H1 (cell line): ENCODE measurements at regions not wholly inside any gene's neighbourhood (a gene's known extent, or its start where the extent isn't known, plus 50 kb on each side); places are given as distances from the start of the nearest gene placed in this dataset.

ENCODE experiments used
- CTCF ChIA-PET: fragments of 300-600 bp; sonication (Branson Sonifier 250); formaldehyde crosslinking; loops from one replicate; lab custom pipeline; 2021; ENCODE audit not compliant: partially characterized antibody; lab: Charles Lee
- POLR2A ChIA-PET: fragments of 300-600 bp; sonication (Branson Sonifier 250); formaldehyde crosslinking; loops from one replicate; lab custom pipeline; 2021; ENCODE audit warnings: inconsistent platforms; ENCODE audit not compliant: partially characterized antibody; lab: Charles Lee
- DNase-seq, 2 experiments: peaks; one replicate each; pipeline versions ENCODE4 v3.0.0 to v3.0.0-alpha.2; 2010 to 2022; ENCODE audit warnings: low spot score in 2 of 2, low read depth in 1 of 2, mixed read lengths in 1 of 2
- FAIRE-seq: peaks from 2 replicates; lab custom pipeline; 2011; peaks lifted over from hg19 to GRCh38; lab: Jason Lieb, UNC
- H2AFZ ChIP-seq: 2 replicates; pipeline ENCODE4 v1.8.1; 2012; ENCODE audit warnings: low read length, inconsistent platforms
- H2AK5ac ChIP-seq: 2 replicates; pipeline ENCODE4 v1.6.1; 2013; ENCODE audit warnings: low read depth, low read length
- H2BK120ac ChIP-seq: replicated peaks from 2 replicates; pipeline ENCODE3; 2013; ENCODE audit warnings: low read depth, low read length, inconsistent platforms
- H2BK12ac ChIP-seq: 2 replicates; pipeline ENCODE4 v1.6.1; 2013; ENCODE audit warnings: low read depth, low read length
- H2BK15ac ChIP-seq: 2 replicates; pipeline ENCODE4 v1.6.1; 2013; ENCODE audit warnings: low read length
- H2BK20ac ChIP-seq: 2 replicates; pipeline ENCODE4 v1.6.1; 2013; ENCODE audit warnings: low read length
- H2BK5ac ChIP-seq: 2 replicates; pipeline ENCODE4 v1.6.1; 2013; ENCODE audit warnings: low read depth, low read length
- H3K14ac ChIP-seq: 2 replicates; pipeline ENCODE4 v1.6.1; 2013; ENCODE audit warnings: inconsistent platforms; ENCODE audit not compliant: insufficient read length
- H3K18ac ChIP-seq: 2 replicates; pipeline ENCODE4 v1.6.1; 2013; ENCODE audit warnings: low read length; ENCODE audit errors: extremely low read depth
- H3K23ac ChIP-seq: 2 replicates; pipeline ENCODE4 v1.6.1; 2013; ENCODE audit warnings: inconsistent platforms; ENCODE audit not compliant: insufficient read length
- H3K23me2 ChIP-seq: 2 replicates; pipeline ENCODE4 v1.6.1; 2013; ENCODE audit warnings: low read depth, low read length
- H3K27ac ChIP-seq: 2 replicates; pipeline ENCODE4 v1.6.1; 2011; ENCODE audit warnings: low read depth, low read length, inconsistent platforms
- H3K27me3 ChIP-seq, 4 experiments: replicated peaks in 1 of 4; 1 replicate in 1 of 4; 2 replicates in 3 of 4; pipeline versions ENCODE4 v1.6.1 to v1.8.1; 2011 to 2013; ENCODE audit warnings: low read length in 3 of 4, mild to moderate bottlenecking in 3 of 4, inconsistent platforms in 2 of 4, mixed read lengths in 2 of 4, moderate library complexity in 1 of 4; ENCODE audit not compliant: control insufficient read depth in 3 of 4, insufficient read depth in 3 of 4; ENCODE audit errors: extremely low read depth in 1 of 4
- H3K36me3 ChIP-seq, 4 experiments: 2 replicates each; pipeline versions ENCODE4 v1.6.1 to v1.8.1; 2011 to 2013; ENCODE audit warnings: mild to moderate bottlenecking in 4 of 4, low read length in 3 of 4, moderate library complexity in 2 of 4, control low read depth in 1 of 4, inconsistent platforms in 1 of 4; ENCODE audit not compliant: insufficient read depth in 4 of 4, control insufficient read depth in 2 of 4
- H3K4ac ChIP-seq: replicated peaks from 2 replicates; pipeline ENCODE3; 2013; ENCODE audit warnings: low read length, low read depth, mixed read lengths, inconsistent platforms; ENCODE audit not compliant: insufficient read length
- H3K4me1 ChIP-seq, 4 experiments: replicated peaks in 1 of 4; 1 replicate in 1 of 4; 2 replicates in 3 of 4; pipeline versions ENCODE4 v1.6.1 to v1.8.1; 2011 to 2013; ENCODE audit warnings: low read length in 3 of 4, inconsistent platforms in 2 of 4, mixed read lengths in 1 of 4; ENCODE audit not compliant: insufficient read depth in 4 of 4, control insufficient read depth in 3 of 4
- H3K4me2 ChIP-seq, 2 experiments: 2 replicates each; pipeline versions ENCODE4 v1.6.1 to v1.8.1; 2011 to 2013; ENCODE audit warnings: low read depth in 2 of 2, low read length in 2 of 2, control low read depth in 1 of 2, inconsistent platforms in 1 of 2, mild to moderate bottlenecking in 1 of 2; ENCODE audit not compliant: insufficient read depth in 1 of 2
- H3K4me3 ChIP-seq, 4 experiments: fragments of 200-600, 300-600 bp in 1 of 4; sonication (generic), shearing (Covaris generic), sonication (Bioruptor Twin) in 1 of 4; 2 replicates each; pipeline versions ENCODE4 v1.5.1 to v1.8.1; 2011 to 2016; ENCODE audit warnings: low read length in 4 of 4, low read depth in 3 of 4, control low read depth in 2 of 4, inconsistent platforms in 2 of 4, mild to moderate bottlenecking in 2 of 4, mixed read lengths in 1 of 4, moderate library complexity in 1 of 4; ENCODE audit not compliant: insufficient read depth in 2 of 4; ENCODE audit errors: extremely low read depth in 1 of 4
- H3K56ac ChIP-seq: replicated peaks from 2 replicates; pipeline ENCODE3; 2013; ENCODE audit warnings: low read depth, mild to moderate bottlenecking, mixed read lengths, low read length, inconsistent platforms; ENCODE audit not compliant: insufficient read length
- H3K79me1 ChIP-seq: 2 replicates; pipeline ENCODE4 v1.6.1; 2013; ENCODE audit warnings: low read depth, low read length, control low read depth
- H3K79me2 ChIP-seq, 2 experiments: 2 replicates each; pipeline versions ENCODE4 v1.6.1 to v1.8.1; 2012 to 2013; ENCODE audit warnings: low read length in 2 of 2, mild to moderate bottlenecking in 2 of 2, inconsistent platforms in 1 of 2; ENCODE audit not compliant: insufficient read depth in 2 of 2, control insufficient read depth in 1 of 2
- H3K9ac ChIP-seq, 4 experiments: replicated peaks in 1 of 4; 1 replicate in 1 of 4; 2 replicates in 3 of 4; pipeline versions ENCODE4 v1.6.1 to v1.8.1; 2011 to 2013; ENCODE audit warnings: low read depth in 3 of 4, low read length in 3 of 4, control low read depth in 2 of 4, mild to moderate bottlenecking in 2 of 4, moderate library complexity in 2 of 4, inconsistent platforms in 1 of 4; ENCODE audit errors: extremely low read depth in 1 of 4
- H3K9me3 ChIP-seq, 2 experiments: 2 replicates each; pipeline versions ENCODE4 v1.6.1 to v1.8.1; 2012 to 2013; ENCODE audit warnings: mild to moderate bottlenecking in 2 of 2, moderate library complexity in 2 of 2, control low read depth in 1 of 2, inconsistent platforms in 1 of 2, low read depth in 1 of 2, low read length in 1 of 2, mixed read lengths in 1 of 2; ENCODE audit not compliant: insufficient read depth in 2 of 2
- H4K20me1 ChIP-seq, 2 experiments: replicated peaks in 1 of 2; 2 replicates each; pipeline versions ENCODE3 to v1.8.1; 2011 to 2013; ENCODE audit warnings: inconsistent platforms in 2 of 2, low read length in 2 of 2, mild to moderate bottlenecking in 1 of 2; ENCODE audit not compliant: insufficient read depth in 2 of 2, control insufficient read depth in 1 of 2
- H4K5ac ChIP-seq: 2 replicates; pipeline ENCODE4 v1.6.1; 2013; ENCODE audit warnings: low read length, low read depth, mixed read lengths, inconsistent platforms; ENCODE audit not compliant: insufficient read length
- H4K8ac ChIP-seq: 2 replicates; pipeline ENCODE4 v1.8.0; 2013; ENCODE audit warnings: mild to moderate bottlenecking, moderate library complexity, low read length, inconsistent platforms; ENCODE audit not compliant: insufficient read depth; ENCODE audit errors: extremely low read depth
- H4K91ac ChIP-seq: replicated peaks from 2 replicates; pipeline ENCODE3; 2013; ENCODE audit warnings: low read length, mixed read lengths, inconsistent platforms; ENCODE audit not compliant: insufficient read length
- ASH2L ChIP-seq: fragments of 200-600, 300-600 bp; sonication (generic); IDR thresholded peaks from one replicate; pipeline ENCODE4 v1.7.1; 2017; ENCODE audit warnings: low read length
- CHD1 ChIP-seq: IDR thresholded peaks from 2 replicates; pipeline ENCODE4 v1.6.1; 2012; ENCODE audit warnings: low read depth, low read length, improper control_type of control experiment
- TAF7 ChIP-seq: optimal IDR thresholded peaks from 2 replicates; pipeline ENCODE3; 2011; ENCODE audit warnings: low read depth, mild to moderate bottlenecking, inconsistent platforms, low read length, moderate library complexity, borderline replicate concordance
- WGBS, 2 experiments: shearing (Covaris generic) in 1 of 2; methylation state at CpG; one replicate each; pipeline versions ENCODE4 v1.1.6 to v1.1.7; 2013 to 2015; ENCODE audit warnings: low lambda C conversion rate in 2 of 2, mixed read lengths in 2 of 2, inconsistent platforms in 1 of 2, low coverage in 1 of 2, missing lambda C conversion rate in 1 of 2; ENCODE audit not compliant: insufficient replicate concordance in 2 of 2, insufficient coverage in 1 of 2, insufficient read length in 1 of 2; ENCODE audit errors: extremely low coverage in 1 of 2, missing lambda C conversion rate in 1 of 2; 5-methylcytosine and 5-hydroxymethylcytosine counted together
- TF ChIP-seq, protein P1 (sequence below): IDR thresholded peaks from 2 replicates; pipeline ENCODE4 v1.6.1; 2012; ENCODE audit warnings: inconsistent platforms

DNA sequence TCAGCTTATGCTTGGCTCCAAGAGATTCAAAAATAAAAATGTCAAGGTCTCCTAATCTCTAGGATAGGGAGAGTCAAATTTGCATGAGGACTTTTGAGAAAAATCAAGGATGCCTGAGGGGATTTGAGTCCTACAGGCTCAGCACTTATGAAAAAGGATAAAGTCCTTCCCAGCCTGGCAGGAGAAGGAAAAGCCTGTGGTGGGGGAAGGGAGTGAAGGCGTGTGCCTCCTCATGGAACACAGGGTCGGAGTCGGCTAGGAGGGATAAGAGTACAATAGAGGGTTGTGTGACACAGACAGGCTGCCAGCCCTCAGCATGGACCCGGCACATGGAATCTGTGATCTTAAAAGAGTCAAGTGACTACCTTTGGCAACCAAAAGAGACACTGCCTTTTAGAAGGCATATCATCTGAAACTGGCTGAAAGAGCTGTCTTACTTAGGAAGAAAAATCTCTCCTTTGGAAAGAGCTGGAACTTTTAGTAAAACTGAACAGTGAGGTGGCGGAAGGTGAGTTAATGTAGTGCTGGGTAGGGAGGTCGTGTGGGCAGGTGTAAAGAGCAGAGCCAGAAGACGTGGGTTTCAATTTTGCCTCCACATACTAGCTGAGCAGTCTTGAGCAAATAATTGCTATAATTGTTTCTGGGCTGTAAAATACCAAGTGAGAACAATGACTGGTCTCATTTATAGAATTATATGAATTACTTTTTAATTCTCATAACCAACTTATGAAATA is 58.8 kb upstream of the RDX start:
- Histone ChIP-seq H3K4me2 (no peak overlapping the region), H3K23ac (no peak overlapping the region), H3K56ac (no peak overlapping the region), H4K91ac (peak overlapping the region; percentile 76), H3K4me1 (peaks cover 0 to 5% (median 0%) of the 10 kb centered on the region in 4 experiments; a peak in 1 of 7 replicates), H2AFZ (peak overlapping the region; percentile 34; the same call in 1 of the 2 replicates), H2BK120ac (no peak overlapping the region), H2BK12ac (0 out of 2 replicates have a peak overlapping the region, but pooled peaks have one; percentile 31), H3K36me3 (no peaks in the 10 kb centered on the region), H2BK20ac (0 out of 2 replicates have a peak overlapping the region, but pooled peaks have one; percentile 21), H3K79me2 (no peaks in the 10 kb centered on the region), H3K9ac (peak overlapping the region in 1 of 4 experiments; percentile 24; a peak in 1 of 7 replicates), H3K14ac (no peak overlapping the region), H3K4me3 (no peak overlapping the region), H3K9me3 (no peaks in the 10 kb centered on the region), H3K27me3 (no peaks in the 10 kb centered on the region), H4K8ac (no peak overlapping the region), H3K4ac (no peak overlapping the region), H4K5ac (no peak overlapping the region), H2AK5ac (no peak overlapping the region), H3K23me2 (no peaks in the 10 kb centered on the region), H3K27ac (no peak overlapping the region), H2BK15ac (0 out of 2 replicates have a peak overlapping the region, but pooled peaks have one; percentile 67), H3K18ac (no peak overlapping the region; the same call in 1 of the 2 replicates), H3K79me1 (no peaks in the 10 kb centered on the region), H4K20me1 (no peaks in the 10 kb centered on the region), H2BK5ac (no peak overlapping the region)
- 69% methylated on average over 7 of the region's 7 CpGs; no CpG with 5 or more reads in 1 of the 2 experiments for WGBS, 2 experiments
- ChIA-PET CTCF (interaction anchor here (0.5 to 1.2 kb wide), 3 partner anchors 16 to 66 kb away, joined by 3 to 4 read pairs (median 4); partner anchors contain the start of gene RDX), POLR2A (no interaction called here)
- no peak for DNase-seq
- TF ChIP-seq ASH2L = peak; percentile 36
- no peak for TF ChIP-seq CHD1
- TF ChIP-seq, protein P1, sequence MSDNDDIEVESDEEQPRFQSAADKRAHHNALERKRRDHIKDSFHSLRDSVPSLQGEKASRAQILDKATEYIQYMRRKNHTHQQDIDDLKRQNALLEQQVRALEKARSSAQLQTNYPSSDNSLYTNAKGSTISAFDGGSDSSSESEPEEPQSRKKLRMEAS = peak; percentile 35
- no peak for TF ChIP-seq TAF7
- no peak for FAIRE-seq
